ENCODE measurements at regions not wholly inside any gene's neighbourhood (a gene's known extent, or its start where the extent isn't known, plus 50 kb on each side); places are given as distances from the start of the nearest gene placed in this dataset.

DNA sequence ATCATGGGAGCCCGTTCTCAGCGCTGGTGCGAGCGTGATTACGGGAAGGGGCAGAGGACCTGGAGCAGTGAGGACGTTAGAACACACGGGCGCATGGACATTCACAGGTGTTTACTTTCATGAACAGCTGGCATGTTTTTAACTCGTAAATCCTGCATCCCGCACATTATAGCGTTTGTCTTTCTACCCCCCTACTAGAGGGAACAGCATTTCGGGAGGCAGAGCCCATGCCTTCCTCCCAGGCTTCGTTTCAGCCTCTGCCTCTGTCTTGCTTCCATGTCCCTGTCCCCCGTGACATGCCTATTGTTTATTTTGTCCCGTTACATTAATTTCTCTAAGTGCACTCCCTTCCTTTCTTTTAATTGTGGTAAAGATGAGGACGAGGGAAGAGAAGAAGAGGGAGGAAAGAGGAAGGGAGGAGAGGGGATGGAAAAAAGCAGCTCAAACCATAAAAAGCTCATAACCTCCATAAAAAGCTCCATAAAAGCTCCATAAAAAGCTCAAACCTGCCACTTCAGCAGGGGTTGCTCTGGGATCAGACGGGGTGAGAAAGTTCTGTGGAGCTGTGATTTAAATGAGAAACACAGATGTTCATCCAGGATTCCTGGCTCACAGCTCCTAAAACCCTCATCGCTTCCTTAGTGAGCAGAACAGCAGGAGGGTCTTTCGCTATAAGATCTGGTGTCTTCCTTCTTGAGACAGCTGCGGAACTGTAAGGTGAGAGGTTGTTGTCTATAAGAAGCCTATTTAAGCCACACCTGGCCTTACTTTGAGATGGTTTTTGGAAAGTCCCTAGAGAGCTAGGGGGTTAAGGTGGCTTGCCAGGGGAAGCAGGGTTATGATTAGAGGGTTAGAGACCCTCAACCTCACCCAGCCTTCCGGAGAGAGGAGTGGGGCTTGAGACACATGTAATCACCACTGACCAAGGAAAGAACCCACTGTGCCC, 66.6 kb upstream of the SNTG2 start:
- no peak for TF ChIP-seq POLR2A (IDR thresholded peaks at IDR 0.05; ENCODE audit: low read depth, low read length)
- FAIRE-seq (no peak), DNase-seq (ENCODE audit: insufficient read length, low spot score) (no peak)

DNA sequence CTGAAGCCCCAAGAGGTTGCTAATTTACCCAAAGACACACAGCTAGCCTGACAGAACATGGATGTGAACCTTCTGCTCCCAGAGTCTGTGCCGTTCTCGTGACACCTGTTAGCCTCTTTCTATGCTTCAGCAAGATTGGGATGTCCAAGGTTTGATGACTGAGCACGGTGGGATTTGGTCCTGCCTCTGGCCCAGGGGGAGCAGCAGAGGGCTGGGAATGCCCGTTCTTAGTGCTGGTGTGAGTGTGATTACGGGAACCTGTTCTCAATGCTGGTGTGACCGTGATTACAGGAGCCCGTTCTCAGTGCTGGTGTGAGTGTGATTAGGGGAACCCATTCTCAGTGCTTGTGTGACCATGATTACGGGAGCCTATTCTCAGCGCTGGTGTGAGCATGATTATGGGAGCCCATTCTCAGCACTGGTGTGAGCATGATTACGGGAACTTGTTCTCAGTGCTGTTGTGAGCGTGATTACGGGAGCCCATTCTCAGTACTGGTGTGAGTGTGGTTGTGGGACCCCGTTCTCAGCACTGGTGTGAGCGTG, 67.3 kb upstream of the SNTG2 start:
- TF ChIP-seq POLR2A (IDR thresholded peaks at IDR 0.05; ENCODE audit: low read depth, low read length) = no peak
- DNase-seq (ENCODE audit: insufficient read length, low spot score) (no peak), FAIRE-seq (no peak)

DNA sequence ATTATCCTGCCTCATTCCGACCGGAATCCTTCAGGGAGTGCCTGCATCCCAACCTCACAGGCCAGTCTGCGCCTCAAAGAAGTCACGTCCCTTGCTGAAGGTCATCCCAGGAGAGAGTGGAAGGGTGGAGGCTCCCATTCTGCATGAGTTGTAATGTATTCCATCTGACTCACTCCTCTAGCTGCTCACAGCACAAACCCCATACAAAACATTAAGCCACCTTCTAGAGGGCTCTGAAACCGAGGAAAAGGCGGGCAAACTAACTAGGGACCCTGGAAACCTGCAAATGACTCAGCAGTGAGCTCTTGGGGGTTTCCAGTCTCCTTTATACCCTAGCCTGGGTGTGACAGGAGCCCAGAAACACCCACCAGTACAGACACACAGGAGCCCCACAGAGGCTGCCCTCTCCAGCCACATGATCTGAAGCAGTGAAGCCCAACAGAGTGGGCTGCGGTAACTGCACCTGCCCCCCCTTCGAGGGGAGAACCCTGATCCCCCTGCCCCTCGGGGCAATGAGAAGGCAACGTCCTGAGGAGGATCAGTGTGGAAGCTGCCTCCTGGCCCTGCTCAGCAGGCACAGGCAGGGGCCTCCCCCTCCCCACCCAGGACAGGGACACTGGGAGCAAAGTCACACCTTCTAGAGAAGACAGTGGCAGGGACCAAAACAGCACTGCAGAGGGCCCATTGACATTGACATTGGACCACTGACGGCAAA, 69.3 kb upstream of the SNTG2 start:
- no peak for FAIRE-seq
- TF ChIP-seq POLR2A (IDR thresholded peaks at IDR 0.05; ENCODE audit: low read depth, low read length) = no peak
- DNase-seq (ENCODE audit: insufficient read length, low spot score) = no peak

DNA sequence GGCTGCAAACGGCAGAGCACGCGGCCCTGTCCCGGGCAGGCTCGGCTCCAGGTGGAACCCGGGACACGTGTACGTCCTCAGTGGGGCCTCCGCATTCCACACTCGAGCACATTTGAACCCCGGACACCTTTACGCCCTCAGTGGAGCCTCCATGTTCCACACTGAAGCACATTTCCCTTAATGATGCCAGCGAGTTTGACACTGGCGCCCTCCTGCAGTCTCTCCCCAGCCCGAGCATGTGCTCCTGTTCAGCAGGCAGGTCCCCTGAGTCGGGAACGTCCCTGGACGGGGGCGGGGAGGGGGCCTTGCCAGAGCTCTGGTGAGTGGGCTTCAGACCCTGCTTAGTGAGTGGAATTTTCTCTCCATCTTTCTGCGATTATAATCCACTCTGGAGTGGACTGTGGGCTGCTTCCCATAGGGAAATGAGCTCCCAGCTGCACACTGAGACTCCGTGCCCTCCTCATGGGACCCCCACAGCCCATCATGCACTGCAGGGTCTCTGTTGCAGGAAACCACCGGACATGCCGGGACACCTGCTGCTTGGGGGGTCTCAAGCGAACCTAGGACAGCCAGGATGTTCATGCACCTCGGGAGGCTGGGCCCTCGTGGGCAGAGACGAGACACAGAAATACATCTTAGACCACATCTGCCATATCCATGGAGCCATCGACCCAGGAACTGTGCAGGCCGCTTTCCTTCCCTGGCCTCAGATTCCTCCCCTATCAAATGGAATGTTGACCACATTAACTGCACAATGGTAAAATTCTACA, 70.3 kb upstream of the SNTG2 start:
- no peak for FAIRE-seq
- no peak for DNase-seq (ENCODE audit: insufficient read length, low spot score)
- TF ChIP-seq POLR2A (IDR thresholded peaks at IDR 0.05; ENCODE audit: low read depth, low read length) = no peak

DNA sequence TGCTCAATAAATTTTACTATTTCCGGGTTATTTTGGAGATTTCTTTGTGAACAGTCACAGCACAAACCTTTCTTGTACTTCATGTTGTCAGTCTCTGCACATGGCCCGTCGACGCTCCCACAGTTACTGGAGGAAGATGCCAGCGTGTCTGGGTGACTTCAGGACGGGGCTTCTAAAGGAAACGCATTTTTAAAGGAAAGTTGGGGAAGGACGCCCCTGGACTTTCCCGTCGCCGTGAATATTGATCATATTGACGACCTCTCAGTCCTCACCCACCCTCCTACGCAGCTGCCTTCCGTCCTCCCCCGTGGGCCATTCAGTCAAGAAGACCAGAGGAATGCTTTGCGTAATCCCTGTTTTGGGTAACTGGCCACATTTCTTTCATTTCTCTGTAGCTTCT, 71.1 kb upstream of the SNTG2 start:
- no peak for TF ChIP-seq POLR2A (IDR thresholded peaks at IDR 0.05; ENCODE audit: low read depth, low read length)
- DNase-seq (ENCODE audit: insufficient read length, low spot score) (no peak), FAIRE-seq (no peak)

DNA sequence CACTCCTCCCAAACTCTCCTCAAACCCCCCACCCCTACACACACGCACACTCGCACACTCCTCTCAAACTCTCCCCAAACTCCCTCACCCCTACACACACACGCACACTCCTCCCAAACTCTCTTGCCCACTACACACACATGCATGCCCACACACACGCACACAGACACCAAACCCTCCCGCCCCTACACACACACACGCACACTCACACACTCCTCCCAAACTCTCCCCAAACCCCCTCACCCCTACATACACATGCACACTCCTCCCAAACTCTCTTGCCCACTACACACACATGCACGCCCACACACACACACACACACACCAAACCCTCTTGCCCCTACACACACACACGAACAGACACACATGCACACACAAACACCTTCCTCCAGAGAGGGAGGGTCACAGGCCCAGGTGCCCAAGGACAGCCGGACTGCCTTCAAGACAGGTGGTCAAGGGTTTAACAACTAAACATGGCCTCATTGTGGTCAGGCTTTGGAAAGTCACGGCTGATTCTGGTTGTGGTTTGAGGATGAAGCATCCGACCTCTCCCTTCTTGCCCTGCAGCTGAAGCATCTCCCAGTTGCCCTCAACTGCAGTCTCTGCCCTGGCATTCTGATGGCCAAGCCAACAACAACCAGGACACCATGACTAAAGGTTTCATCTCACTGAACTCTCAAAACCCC, 72.3 kb upstream of the SNTG2 start:
- FAIRE-seq = no peak
- TF ChIP-seq POLR2A (IDR thresholded peaks at IDR 0.05; ENCODE audit: low read depth, low read length) = no peak
- DNase-seq (ENCODE audit: insufficient read length, low spot score) = no peak

DNA sequence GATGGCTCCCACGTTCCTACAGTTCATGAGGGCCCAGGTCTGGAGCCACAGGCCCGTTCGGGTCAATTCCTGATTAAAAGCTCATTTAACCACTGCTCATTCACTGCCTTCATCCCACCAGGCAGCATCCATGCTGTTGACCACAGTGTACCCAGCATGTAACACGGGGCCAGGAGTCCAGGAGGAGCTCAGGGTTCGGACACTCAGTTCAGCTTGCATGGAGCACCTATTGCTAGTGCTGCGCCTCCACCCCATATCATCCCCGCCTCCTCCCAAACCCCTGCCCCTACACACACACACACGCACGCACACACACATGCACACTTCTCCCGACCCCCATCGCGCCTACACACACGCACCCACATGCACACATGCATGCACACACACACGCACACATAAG, 72.9 kb upstream of the SNTG2 start:
- FAIRE-seq (no peak), DNase-seq (ENCODE audit: insufficient read length, low spot score) (no peak)
- TF ChIP-seq POLR2A (IDR thresholded peaks at IDR 0.05; ENCODE audit: low read depth, low read length) = no peak

DNA sequence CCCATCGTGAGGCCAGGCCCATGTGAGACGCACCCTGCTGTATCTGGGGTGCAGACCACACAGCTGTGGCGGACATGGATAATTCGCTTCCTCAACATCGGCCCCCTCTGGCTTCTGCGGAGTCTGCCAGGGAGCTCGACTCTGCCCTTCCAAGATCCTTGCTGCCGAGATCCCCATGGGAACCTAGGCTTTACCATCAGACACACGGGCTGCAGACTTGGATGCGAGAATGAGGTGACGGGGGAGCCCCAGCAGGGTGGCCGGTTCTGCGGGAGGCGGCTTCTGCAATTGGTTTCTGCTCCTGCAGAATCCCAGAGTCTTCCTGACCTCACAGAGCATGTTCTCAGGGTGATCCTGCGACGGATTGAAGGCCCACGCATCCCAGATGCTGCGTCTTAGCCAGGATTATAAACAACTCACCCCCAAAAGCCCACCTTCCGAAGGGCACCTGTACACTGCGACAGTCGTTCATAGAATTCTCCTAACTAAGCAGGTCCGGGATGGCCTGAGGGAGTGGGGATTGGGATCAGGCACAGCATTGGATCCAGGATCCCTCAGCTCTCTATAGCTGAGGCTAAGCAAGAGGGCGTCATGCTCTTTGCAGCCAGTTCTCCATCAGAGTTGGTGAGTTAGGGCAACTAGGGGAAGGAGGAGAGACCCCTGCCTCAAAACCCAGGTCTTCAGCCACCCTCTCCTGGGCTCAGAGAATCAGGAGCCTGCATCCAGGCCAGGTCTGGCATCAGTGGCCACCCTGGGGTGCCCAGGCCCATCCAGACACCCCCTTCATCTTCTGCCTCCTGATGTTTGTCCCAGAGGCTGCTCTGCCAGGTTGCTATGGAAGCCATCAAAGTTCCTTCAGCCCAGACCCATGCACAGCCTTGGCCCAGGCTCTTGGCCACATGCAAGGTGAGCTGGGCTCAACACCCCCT, 74.7 kb upstream of the SNTG2 start:
- no peak for DNase-seq (ENCODE audit: insufficient read length, low spot score)
- no peak for FAIRE-seq
- no peak for TF ChIP-seq POLR2A (IDR thresholded peaks at IDR 0.05; ENCODE audit: low read depth, low read length)

DNA sequence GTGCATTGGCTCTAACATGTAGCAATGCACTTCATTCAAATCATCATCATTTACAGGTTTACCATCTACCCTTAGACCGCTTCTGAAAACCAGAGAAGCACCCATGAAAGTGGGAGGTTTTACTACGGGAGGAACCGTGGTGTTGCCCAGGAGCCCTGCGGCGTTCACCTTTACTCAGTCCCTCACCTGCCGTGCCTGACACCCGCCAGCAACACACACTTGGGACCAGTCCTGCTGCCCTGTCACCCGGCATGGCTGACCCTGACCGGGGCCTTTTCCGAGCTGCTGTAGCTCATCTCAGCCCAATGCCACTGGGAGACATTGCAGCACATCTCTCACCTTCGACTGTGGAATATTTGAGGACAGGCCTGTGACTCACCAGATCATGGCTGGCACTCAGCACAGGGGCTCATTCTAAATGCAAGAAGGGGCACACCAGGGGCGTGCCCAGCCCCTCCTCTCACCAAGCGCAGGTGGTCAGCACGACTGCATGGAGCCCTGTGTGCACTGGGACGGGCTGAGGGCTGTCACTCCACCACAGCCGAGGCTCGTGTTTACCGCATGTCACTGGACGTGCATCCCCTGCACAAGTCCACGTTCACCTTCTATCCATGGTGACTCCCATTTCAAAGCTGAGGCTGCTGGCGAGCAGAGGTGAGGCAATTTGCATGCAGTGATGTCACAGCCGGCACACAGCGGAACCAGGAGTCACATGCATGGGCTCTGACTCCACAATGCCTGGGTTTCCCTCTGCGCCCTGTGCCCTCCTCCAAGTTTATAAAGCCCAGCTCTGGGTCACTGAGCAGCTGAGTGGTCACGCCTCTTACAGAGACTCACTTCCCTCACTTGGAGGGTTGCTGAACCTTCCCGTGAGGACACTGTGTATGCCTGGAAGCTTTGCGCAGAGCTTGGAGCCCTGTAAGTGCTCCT, 76.7 kb upstream of the SNTG2 start:
- FAIRE-seq (no peak), DNase-seq (ENCODE audit: insufficient read length, low spot score) (no peak)
- no peak for TF ChIP-seq POLR2A (IDR thresholded peaks at IDR 0.05; ENCODE audit: low read depth, low read length)

DNA sequence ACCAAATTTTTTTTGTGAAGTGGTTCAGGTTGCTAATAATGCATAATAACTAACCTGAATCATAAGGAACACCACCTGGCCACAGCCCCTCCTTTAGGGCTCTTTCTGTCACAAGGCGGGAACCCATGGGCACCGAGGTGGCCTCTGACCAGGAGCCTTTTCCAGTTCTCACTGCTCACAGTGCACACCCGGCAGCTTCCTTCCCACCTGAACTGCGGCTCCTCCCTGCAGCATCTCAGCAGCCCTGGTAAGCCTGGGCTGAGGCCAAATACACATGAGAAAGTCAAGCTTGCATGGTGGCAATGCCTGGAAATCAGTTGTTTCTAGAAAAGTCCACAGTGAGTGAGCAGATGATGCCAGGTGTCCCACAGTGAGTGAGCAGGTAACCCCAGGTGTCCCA, 77.6 kb upstream of the SNTG2 start:
- FAIRE-seq = no peak
- TF ChIP-seq POLR2A (IDR thresholded peaks at IDR 0.05; ENCODE audit: low read depth, low read length) = no peak
- DNase-seq (ENCODE audit: insufficient read length, low spot score) = no peak

DNA sequence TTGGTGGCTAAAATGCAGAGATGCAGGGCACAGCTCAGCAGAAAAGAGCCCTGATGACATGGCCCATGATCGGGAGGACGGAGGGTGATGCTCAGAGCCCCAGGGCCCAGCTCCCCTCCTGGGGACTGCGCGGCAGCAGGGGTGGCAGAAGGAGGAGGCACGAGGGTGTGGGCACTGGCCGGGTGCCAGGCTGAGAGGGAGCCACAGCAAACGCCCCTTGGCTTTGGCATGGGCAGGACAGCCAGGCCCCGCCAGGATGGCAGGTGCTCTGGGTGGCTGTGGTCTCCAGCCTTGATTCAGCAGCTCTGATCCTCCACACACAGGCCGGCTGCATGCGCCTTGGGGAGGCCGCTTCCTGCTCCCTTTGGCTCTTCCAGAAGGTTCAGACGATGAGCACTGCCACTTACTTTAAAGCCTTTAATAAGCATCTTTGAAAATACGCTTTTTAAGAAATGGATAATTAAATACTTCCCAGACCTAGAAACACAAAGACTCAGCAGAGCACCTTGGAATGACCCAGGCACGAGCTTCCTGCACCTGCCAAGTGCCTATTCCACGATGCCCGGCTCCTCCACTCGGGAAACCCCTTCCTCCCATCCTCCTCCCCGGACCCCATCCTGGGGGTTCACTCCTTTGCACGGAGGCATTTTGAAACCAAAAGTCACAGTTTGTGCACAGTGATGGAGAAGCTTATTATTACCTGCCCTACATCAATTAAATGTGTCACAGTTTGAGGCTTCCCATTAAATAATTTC, 78.5 kb upstream of the SNTG2 start:
- DNase-seq (ENCODE audit: insufficient read length, low spot score) = no peak
- TF ChIP-seq POLR2A (IDR thresholded peaks at IDR 0.05; ENCODE audit: low read depth, low read length) = no peak
- no peak for FAIRE-seq

Measured in H54 (cell line).